ENCODE measurements at regions not wholly inside any gene's neighbourhood (a gene's known extent, or its start where the extent isn't known, plus 50 kb on each side); places are given as distances from the start of the nearest gene placed in this dataset.
"Not testable (repeated sequence)": the region's sequence is repeated elsewhere in the genome, so short reads cannot be mapped to it uniquely, and the experiment has no call there.

DNA sequence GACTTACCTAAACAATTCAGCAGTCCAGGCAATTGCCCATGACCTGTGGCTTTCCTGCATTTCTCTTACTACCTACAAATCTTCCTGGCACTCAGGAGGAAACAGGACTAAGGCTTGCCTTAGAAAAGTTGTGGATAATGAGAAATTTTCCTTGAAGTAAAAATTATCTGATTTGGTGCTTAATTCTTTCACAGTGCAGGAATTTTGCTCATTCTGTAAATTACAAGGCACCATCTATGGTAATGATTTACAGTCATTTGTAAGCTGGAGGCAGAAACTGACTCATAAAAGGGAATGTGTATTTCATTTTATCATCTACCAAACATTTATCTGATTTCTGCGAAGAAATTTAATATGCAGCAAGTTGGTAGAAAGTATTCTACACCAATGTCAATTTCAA is 211.5 kb upstream of the FKBP1C start:
- no peak for DNase-seq (ENCODE audit: low spot score)
- intact Hi-C loops (cut with DNase I): no loop called here

DNA sequence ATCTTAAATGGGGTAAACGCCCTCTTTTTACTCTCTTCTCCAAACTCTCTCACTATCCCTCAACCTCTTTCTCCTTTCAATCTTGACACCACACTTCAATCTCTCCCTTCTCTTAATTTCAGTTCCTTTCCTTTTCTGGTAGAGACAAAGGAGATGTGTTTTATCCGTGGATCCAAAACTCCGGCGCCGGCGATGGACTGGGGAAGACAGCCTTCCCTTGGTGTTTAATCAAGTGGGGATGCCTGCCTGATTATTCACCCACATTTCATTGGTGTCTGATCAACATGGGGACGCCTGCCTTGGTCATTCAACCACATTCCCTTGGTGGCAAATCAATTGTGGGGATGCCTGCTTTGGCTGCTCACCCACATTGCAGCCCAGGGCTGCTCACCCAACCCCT is 205.3 kb upstream of the FKBP1C start:
- intact Hi-C loops (cut with DNase I): not testable (repeated sequence)

DNA sequence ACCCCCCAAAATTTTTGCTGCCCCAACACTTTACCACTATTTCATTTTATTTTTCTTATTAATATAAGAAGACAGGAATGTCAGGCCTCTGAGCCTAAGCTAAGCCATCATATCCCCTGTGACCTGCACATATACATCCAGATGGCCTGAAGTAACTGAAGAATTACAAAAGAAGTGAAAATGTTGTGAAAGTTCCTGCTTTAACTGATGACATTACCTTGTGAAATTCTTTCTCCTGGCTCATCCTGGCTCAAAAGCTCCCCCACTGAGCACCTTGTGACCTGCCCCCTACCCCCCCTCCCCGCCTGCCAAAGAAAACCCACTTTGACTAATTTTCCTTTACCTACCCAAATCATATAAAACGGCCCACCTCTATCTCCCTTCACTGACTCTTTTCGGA is 200.3 kb upstream of the FKBP1C start:
- intact Hi-C loops (cut with DNase I); DNase-seq (ENCODE audit: low spot score): not testable (repeated sequence)

More for the DNA sequence above, 205.3 kb upstream of the FKBP1C start:
- DNase-seq (ENCODE audit: low spot score): not testable (repeated sequence)

DNA sequence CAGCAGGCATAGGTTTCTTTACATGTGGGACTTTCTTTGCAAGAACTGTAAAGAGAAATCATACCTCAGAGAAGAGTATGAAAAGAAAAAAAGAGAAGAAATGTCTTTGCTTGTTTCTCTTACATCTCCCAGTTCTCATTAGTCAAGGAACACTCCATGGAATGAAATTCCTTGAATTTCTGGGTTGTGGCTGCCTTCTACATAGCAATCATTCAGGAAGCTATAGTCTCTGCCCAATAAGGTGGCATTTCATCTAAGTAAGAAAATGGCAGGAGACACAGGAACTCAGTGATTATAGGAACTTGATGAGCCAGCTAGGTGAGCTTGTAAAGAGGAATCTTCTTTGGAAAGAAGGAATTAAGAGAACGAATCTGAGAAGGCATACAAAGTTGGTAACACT is 197.0 kb upstream of the FKBP1C start:
- intact Hi-C loops (cut with DNase I): no loop called here
- DNase-seq (ENCODE audit: low spot score): no peak

DNA sequence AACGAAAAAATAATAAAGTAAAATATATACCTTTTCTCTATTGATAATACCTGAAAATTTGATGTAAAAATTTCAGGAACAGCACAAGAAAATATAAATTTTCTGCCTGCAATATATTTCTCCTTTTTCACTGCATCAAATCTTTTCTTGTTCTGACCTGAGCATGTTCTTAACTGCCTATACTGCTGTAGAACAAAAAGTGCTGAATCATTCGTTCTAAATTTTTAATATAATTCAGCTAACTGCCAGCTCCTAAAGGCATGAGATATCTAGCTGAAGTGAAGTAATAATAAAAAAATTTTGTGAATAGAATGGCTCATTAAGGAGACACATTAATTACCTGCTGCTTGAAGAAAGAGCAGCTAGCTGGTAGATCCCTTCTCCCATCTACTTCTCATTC is 188.6 kb upstream of the FKBP1C start:
- intact Hi-C loops (cut with DNase I): no loop called here
- no peak for DNase-seq (ENCODE audit: low spot score)

DNA sequence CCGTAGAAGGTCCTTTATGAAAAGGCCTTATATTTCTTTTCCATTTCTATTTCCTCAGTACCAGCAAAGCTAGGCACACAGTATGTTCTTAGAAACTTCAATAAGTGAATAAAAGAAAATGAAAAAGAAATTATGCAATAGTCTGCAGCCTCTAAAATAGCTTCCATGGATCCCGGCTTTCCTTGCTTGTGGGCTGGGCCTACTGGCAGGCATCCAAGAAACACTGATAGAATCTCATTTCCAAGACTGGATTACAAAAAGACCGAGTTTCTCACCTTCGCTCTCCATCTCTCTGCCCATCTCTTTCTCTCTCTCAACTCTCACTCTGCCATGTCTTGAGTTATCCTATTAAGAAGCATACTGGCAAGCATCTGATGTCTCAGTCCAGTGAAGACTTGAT is 187.5 kb upstream of the FKBP1C start:
- no peak for DNase-seq (ENCODE audit: low spot score)
- intact Hi-C loops (cut with DNase I): no loop called here

DNA sequence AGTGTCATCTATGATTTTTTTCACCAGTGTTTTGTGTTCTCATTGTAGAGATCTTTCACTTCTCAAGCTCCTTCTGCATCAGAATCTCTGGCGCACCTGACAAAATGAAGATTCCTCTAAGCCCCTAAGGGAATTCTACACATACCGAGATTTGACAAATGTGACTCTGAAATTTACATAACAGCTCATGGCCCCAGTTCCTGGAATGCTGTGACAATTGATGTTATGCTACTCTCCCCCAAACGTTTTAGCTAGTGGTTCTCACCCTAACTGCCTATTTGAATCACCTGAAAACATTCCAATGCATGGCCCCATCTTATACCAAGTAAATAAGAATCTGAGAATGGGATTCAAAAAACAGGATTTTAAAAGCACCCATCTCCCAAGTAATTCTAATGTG is 162.1 kb upstream of the FKBP1C start:
- intact Hi-C loops (cut with DNase I): no loop called here
- no peak for DNase-seq (ENCODE audit: low spot score)

DNA sequence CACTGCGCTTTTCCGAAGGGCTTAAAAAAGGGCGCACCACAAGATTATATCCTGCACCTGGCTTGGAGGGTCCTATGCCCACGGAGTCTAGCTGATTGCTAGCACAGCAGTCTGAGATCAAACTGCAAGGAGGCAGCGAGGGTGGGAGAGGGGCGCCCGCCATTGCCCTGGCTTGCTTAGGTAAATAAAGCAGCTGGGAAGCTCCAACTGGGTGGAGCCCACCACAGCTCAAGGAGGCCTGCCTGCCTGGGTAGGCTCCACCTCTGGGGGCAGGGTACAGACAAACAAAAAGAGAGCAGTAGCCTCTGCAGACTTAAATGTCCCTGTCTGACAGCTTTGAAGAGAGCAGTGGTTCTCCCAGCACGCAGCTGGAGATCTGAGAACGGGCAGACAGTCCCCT is 158.1 kb upstream of the FKBP1C start:
- intact Hi-C loops (cut with DNase I); DNase-seq (ENCODE audit: low spot score): not testable (repeated sequence)

DNA sequence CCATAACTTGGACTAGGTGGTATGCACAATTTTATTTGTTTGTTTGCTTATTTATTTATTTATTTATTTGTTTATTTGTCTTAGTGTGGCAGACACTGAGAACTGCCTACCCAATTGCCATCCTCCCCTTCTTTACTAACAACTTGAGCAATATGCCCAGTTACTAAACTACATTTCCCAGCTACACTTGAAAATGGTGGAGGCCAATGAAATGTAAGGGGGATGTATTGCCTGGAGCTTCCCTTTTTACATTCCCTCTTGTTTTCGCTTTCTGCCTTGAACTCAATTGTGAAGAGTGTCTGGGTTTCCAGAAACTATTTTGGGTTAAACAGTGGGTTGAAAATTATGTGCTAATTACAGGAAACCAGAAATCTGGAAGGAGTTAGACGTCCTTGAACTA is 152.7 kb upstream of the FKBP1C start:
- intact Hi-C loops (cut with DNase I): no loop called here
- no peak for DNase-seq (ENCODE audit: low spot score)

DNA sequence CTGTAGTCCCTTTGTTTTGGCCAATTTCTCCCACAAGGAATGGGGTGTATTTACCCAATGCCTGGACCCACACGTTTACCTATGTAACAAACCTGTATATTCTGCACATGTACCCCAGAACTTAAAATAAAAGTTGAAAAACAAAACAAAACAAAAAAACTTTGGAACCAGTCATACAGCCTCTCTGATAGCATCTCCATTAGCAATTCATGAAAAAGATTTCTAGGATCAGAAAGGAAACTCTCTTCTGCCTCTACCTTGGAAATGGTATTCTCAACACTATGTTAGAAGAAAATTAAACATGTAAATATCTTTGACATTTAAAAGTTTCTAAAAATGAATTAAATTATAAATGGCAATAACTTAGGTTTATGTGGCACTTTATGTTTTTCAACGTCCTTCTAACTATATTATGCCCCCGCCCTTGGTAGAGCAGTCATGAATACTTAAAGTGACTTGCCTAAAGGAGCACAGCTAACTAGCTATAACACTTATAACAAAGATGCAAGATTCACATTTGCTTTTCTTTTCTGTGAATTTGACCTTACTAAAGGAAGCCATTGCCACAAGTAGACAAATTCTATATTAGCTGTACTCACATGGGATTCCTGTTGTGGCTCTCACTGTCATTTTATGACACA is 147.5 kb upstream of the FKBP1C start:
- DNase-seq (ENCODE audit: low spot score): no peak
- intact Hi-C loops (cut with DNase I): no loop called here

DNA sequence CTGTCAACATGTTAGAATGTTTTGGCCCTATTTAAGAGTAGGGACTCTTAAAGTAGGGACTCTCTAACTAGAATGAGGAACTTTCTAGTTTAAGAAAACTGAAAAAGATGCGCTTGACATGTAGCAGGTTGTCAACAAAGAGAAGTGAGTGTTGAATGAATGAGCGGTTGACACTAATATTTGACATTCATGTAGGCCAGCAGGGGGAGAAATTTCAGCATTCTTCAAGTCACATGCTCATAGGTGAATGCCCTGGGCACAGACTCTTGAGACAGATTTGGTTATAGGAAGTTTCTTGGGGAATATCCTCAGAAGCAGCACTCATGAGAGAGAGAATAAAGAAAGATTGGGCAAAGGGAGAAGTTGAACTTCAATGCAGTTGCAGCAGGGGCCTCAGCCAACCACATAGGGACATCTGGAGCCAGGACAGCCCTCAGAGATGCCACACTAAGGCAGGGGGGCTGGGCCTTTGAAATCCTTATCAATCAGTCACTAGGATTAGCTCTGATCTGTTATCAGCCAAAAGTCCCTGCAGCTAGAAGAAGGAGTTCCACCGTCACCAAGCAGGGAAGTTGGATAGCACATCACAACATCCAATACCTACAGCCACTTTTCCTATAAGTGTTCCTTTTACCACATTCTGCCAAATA is 145.1 kb upstream of the FKBP1C start:
- intact Hi-C loops (cut with DNase I): loop anchor here in 1 of 2 donors (5.0 kb wide), 1 partner anchor 1041 kb away; no protein-coding TSS in a partner anchor
- no peak for DNase-seq (ENCODE audit: low spot score)

DNA sequence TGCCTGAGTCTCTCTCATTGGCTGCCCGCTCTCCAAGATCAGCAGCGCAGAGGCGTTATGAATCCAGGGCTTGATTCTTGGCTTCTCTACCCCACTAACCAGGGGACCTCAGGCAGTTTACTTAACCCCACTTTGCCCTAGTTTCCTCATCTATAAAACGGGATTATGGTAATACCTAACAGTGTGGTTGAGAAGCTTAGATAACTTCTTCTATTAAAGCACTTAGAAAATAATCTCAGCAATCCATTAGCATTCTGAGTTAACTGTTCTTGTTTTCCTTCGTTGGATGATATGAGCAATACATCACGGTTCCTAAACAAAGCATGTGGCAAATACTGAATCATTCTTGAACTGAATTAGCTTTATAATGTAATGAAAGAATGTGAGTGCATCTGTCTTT is 116.3 kb upstream of the FKBP1C start:
- intact Hi-C loops (cut with DNase I): no loop called here
- DNase-seq (ENCODE audit: low spot score): no peak

DNA sequence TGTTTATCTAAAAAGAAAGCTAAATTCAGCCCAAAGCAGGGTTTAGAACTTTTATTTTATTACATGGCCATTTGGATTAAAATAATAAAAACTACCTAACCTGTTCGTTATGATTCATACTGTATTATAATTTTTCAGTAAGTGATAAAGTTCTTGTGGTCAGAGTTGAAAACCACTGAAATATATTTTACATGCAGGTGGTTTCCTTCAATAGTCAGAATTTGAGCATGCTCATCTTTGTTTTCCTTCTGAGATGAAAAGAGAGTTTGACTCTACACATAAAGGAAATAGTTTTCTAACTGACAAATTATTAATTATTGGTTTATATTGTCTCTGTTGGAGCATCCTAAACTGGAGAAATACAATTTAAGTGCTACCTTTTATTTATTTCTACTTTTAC is 114.0 kb upstream of the FKBP1C start:
- DNase-seq (ENCODE audit: low spot score): no peak
- intact Hi-C loops (cut with DNase I): no loop called here

DNA sequence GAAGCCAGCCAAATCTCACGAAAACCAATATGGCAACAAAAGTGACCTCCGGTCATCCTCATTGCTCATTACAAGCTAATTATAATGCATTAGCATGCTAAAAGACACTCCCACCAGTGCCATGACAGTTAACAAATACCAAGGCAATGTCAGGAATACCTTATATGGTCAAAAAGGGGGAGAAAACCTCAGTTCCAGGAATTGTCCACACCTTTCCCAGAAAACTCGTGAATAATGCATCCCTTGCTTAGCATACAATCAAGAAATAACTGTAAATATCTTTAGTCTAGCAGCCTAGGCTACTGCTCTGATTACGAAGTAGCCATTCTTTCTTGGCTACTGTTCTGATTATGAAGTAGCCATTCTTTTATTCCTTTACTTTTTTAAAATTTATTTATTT is 112.5 kb upstream of the FKBP1C start:
- DNase-seq (ENCODE audit: low spot score): no peak
- intact Hi-C loops (cut with DNase I): no loop called here

DNA sequence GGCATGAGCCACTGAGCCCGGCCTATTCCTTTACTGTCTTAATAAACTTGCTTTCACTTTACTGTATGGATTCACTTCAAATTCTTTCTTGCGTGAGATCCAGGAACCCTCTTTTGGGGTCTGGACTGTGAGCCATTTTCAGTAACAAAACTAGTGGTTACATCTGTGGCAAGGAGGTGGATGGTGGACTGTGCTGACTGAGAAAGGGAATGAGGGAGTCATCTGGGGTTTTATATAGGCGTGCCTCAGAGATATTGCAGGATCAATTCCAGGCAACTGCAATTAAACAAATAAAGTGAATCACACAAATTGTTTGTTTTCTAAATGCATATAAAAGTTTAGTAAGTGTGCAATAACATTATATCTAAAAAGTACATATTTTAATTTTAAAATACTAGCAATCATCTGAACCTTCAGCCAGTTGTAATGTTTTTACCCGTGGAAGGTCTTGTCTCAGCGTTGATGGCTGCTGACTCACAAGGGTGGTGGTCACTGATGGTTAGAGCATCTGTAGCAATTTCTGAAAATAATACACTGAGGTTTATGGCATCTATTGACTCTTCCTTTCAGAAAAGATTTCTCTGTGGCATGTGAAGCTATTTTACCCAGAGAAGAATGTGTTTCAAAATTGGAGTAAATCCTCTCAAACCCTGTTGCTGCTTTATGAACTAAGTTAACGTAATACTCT is 111.4 kb upstream of the FKBP1C start:
- intact Hi-C loops (cut with DNase I): no loop called here
- DNase-seq (ENCODE audit: low spot score): no peak

DNA sequence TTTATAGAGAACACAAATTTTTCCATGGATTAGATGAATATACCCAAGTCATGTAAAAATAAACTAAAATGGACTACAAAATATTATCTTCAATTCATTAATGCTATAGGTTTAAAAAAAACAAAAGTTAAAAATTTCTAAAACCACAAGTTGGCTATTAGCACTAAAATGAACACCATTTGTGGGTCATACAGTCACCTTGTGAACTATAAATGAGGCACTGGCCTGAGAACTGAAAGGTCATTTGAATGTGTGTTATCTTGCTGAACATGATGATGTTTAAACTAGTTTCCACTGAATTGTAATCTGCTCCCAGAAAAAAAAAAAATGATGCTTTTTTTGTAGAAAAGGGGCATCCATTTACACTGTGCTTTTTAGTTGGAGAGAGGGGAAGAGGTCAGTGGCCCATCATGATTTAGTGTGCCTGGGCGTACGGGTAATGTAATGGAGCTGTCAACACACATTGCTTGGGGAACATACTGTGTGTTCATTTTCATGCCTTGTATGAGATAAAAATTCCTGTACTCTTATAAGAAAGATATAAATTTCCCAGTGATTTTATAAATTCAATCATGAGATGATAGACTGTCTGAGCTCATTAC is 96.6 kb upstream of the FKBP1C start:
- no peak for DNase-seq (ENCODE audit: low spot score)
- intact Hi-C loops (cut with DNase I): no loop called here

DNA sequence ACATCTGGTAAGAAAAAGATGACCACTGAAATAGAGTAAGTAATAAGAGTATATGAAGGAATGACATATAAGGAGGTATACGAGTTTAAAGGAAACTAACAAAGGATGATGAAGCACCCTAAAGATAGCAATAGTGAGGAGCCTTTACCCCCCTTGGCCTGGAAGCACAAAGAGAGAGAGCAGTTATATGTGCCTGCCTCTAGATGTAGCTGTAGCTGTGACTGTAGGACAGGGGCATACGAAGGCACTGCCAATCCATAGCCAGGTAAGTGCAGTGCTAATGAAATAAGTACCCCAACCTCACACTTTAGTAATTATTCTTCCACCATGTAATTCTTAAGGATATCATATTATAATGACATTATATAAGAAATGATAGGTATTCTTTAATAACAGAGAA is 90.1 kb upstream of the FKBP1C start:
- intact Hi-C loops (cut with DNase I): no loop called here

DNA sequence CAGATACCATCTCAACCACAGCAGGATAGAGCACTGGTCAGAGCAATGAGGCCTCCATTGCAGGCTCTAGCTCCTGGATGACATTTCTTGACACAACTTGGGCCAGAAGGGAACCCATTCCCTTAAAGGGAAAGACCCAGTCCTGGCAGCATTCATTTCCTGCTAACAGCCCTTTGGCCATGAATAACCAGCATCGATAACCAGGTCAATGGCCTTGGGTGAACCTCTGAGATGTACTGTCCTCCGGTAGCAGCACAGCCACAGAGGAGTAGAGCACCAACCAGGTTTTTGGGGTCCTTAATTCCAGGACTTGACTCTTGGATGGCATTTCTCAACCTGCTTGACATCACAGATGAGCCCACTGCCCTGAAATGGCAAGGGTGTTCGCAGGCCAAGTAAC is 71.2 kb upstream of the FKBP1C start:
- DNase-seq (ENCODE audit: low spot score): no peak
- intact Hi-C loops (cut with DNase I): no loop called here

More for the DNA sequence above, 90.1 kb upstream of the FKBP1C start:
- no peak for DNase-seq (ENCODE audit: low spot score)

DNA sequence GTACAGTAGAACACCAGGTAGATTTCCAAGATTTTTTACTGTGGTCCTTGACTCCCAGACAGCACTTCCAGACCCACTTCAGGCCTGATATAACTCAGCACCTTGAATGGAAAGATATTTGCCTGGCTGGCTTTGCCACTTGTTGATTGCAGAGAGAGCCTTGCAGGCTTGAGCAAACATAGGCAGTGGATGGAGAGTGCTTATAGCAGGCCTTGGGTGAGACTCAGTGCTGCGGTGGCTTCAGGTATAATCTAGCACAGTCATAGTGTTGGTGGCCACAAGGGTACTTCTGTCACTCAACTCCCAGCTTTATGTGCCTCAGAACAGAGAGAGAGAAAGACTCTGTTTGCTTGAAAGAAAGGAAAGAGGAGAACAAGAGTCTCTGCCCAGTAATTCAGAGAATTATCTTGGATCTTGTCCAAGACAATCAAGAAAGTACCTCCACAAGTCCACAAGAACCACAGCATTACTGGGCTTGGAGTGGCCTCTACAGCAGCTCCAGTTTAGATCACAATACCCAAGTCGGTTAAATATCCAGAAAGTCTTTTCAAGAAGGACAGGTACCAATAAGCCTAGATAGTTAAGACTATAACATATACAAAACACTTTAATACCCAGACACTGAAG is 70.5 kb upstream of the FKBP1C start:
- no peak for DNase-seq (ENCODE audit: low spot score)
- intact Hi-C loops (cut with DNase I): no loop called here

DNA sequence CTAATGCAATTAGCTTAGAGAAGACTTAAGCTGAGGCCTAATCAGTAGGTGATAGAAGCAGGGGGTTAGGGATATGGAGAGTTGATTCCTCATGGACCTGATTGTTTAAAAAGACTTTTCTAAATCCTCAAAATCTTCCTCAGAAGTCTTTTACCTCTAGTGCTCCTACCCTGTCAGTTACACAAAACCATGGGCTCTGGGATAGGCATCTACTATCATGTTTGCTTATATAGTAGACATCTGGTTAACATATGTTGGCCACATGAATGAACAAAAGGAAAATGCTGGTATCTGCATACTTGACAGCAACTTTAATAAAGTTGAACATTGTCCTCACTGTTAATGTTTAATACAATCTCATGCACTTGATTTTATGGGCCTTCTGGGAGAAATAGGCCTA is 61.5 kb upstream of the FKBP1C start:
- intact Hi-C loops (cut with DNase I): no loop called here

More for the DNA sequence above, 61.5 kb upstream of the FKBP1C start:
- DNase-seq (ENCODE audit: low spot score): no peak
